ENCODE measurements at regions not wholly inside any gene's neighbourhood (a gene's known extent, or its start where the extent isn't known, plus 50 kb on each side); places are given as distances from the start of the nearest gene placed in this dataset.

DNA sequence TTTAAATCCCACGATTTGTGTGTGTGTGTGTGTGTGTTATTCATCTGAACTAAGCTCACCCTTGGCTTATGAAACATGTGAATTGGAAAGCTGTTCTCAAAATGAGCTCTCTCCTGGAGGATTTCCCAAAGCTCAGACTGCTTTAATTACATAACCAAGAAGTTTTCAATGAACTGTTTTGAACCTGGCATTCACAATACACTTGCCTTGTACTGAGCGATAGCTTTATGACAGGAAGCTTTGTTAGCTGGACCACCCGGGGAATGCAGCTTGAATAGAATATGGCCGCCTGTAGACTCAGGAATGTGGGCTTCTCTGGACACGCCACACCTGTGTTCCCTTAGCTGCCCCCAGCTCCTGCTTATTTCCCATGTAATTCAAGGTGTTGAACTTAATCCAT lies 71.4 kb upstream of the PREP start:
- TF ChIP-seq YY1 (IDR thresholded peaks at IDR 0.05; ENCODE audit: insufficient read depth, insufficient read length) (no peak), SUZ12 (IDR thresholded peaks at IDR 0.05; ENCODE audit: extremely low read depth, insufficient read depth, insufficient read length) (no peak), ZNF274 (IDR thresholded peaks at IDR 0.05; ENCODE audit: low read depth, low read length) (no peak)
- Histone ChIP-seq H3K36me3 (ENCODE audit: insufficient read depth, insufficient read length, low read length) (no peaks in the 10 kb centered on the region), H3K4me1 (ENCODE audit: insufficient read depth, insufficient read length) (no peaks in the 10 kb centered on the region), H3K27me3 (ENCODE audit: insufficient read depth, insufficient read length) (no peaks in the 10 kb centered on the region), H3K4me3 (ENCODE audit: insufficient read length, low read depth) (no peak overlapping the region), H3K9ac (ENCODE audit: insufficient read length, low read depth) (no peak overlapping the region), H3K9me3 (ENCODE audit: insufficient read depth, low read length) (no peaks in the 10 kb centered on the region; the same call in 1 of the 2 replicates)
- DNase-seq (ENCODE audit: low read depth, low spot score), result no peak

DNA sequence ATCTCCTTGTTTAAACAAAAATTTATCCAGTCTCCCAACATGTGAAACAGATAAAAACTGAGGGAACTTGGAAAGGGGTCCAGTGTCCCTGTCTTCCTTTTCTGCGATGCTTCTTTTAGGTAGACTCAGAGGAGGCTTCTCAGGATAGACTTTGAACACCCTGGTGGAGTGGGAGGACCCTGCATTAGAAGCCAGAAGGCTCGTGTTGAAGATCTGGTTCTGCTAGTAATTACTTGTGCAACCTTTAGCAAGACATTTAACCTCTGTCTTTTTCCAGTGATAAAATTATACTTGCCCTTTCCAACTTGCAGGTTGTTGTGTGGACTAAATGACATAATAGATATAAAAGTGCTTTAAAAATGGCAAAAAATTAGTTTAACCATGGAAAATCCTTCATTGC lies 67.1 kb upstream of the PREP start:
- Histone ChIP-seq H3K36me3 (ENCODE audit: insufficient read depth, insufficient read length, low read length) (no peaks in the 10 kb centered on the region), H3K27me3 (ENCODE audit: insufficient read depth, insufficient read length) (no peaks in the 10 kb centered on the region), H3K4me1 (ENCODE audit: insufficient read depth, insufficient read length) (no peaks in the 10 kb centered on the region), H3K9me3 (ENCODE audit: insufficient read depth, low read length) (peaks cover 10% of the 10 kb centered on the region; the same call in 1 of the 2 replicates), H3K4me3 (ENCODE audit: insufficient read length, low read depth) (no peak overlapping the region), H3K9ac (ENCODE audit: insufficient read length, low read depth) (no peak overlapping the region)
- TF ChIP-seq SUZ12 (IDR thresholded peaks at IDR 0.05; ENCODE audit: extremely low read depth, insufficient read depth, insufficient read length) (no peak), ZNF274 (IDR thresholded peaks at IDR 0.05; ENCODE audit: low read depth, low read length) (no peak), YY1 (IDR thresholded peaks at IDR 0.05; ENCODE audit: insufficient read depth, insufficient read length) (no peak)
- no peak for DNase-seq (ENCODE audit: low read depth, low spot score)

DNA sequence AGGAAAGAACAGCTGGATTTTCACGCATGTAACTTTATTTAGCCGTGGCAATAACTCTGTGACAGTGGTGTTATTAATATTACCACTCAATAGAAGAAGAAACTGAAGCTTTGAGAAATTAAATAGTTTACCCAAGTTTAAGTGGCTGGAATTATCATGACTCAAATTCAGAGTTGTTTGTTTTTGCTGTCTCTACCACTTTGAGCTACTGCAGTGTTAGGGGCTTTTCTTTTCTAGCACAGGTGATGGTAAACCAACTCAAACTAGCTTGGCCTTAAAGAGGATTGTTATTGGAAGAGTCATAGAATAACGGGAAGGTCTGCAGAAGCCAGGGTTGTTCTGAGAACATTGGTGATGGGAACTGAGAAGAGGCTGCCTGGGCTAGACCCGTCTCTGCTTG lies 66.0 kb upstream of the PREP start:
- no peaks in the 10 kb centered on the region for H3K27me3 ChIP-seq (ENCODE audit: insufficient read depth, insufficient read length)
- H3K9ac ChIP-seq (ENCODE audit: insufficient read length, low read depth), result no peak overlapping the region
- TF ChIP-seq ZNF274 (IDR thresholded peaks at IDR 0.05; ENCODE audit: low read depth, low read length), result no peak
- TF ChIP-seq SUZ12 (IDR thresholded peaks at IDR 0.05; ENCODE audit: extremely low read depth, insufficient read depth, insufficient read length), result no peak
- TF ChIP-seq YY1 (IDR thresholded peaks at IDR 0.05; ENCODE audit: insufficient read depth, insufficient read length), result no peak
- H3K9me3 ChIP-seq (ENCODE audit: insufficient read depth, low read length), result peaks cover 10% of the 10 kb centered on the region; the same call in 1 of the 2 replicates
- H3K36me3 ChIP-seq (ENCODE audit: insufficient read depth, insufficient read length, low read length), result no peaks in the 10 kb centered on the region
- H3K4me1 ChIP-seq (ENCODE audit: insufficient read depth, insufficient read length), result no peaks in the 10 kb centered on the region
- DNase-seq (ENCODE audit: low read depth, low spot score), result no peak
- no peak overlapping the region for H3K4me3 ChIP-seq (ENCODE audit: insufficient read length, low read depth)

DNA sequence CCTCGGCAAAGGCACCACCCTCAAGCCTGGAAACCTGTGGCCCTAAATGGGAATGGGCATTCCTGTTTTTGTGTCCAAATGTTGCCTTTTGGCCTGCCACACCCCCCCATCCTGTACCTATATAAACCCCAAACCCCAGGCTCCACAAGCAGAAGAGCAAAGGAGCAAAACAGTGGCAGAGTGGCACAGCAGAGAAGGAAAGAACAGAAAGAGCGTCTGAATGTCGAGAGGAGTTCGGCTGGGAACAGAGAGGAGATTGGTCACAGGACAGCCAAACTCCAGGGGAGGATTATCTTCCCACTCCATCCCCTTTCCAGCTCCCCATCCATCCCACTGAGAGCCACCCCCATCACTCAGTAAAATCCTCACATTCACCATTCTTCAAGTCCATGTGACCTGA lies 58.0 kb upstream of the PREP start:
- DNase-seq (ENCODE audit: low read depth, low spot score), result no peak
- no peak overlapping the region for H3K4me3 ChIP-seq (ENCODE audit: insufficient read length, low read depth)
- no peaks in the 10 kb centered on the region for H3K4me1 ChIP-seq (ENCODE audit: insufficient read depth, insufficient read length)
- TF ChIP-seq YY1 (IDR thresholded peaks at IDR 0.05; ENCODE audit: insufficient read depth, insufficient read length), result no peak
- TF ChIP-seq SUZ12 (IDR thresholded peaks at IDR 0.05; ENCODE audit: extremely low read depth, insufficient read depth, insufficient read length), result no peak
- TF ChIP-seq ZNF274 (IDR thresholded peaks at IDR 0.05; ENCODE audit: low read depth, low read length), result no peak
- H3K9ac ChIP-seq (ENCODE audit: insufficient read length, low read depth), result no peak overlapping the region
- no peaks in the 10 kb centered on the region for H3K27me3 ChIP-seq (ENCODE audit: insufficient read depth, insufficient read length)
- H3K36me3 ChIP-seq (ENCODE audit: insufficient read depth, insufficient read length, low read length), result no peaks in the 10 kb centered on the region
- peaks cover 3% of the 10 kb centered on the region; the same call in 1 of the 2 replicates for H3K9me3 ChIP-seq (ENCODE audit: insufficient read depth, low read length)

DNA sequence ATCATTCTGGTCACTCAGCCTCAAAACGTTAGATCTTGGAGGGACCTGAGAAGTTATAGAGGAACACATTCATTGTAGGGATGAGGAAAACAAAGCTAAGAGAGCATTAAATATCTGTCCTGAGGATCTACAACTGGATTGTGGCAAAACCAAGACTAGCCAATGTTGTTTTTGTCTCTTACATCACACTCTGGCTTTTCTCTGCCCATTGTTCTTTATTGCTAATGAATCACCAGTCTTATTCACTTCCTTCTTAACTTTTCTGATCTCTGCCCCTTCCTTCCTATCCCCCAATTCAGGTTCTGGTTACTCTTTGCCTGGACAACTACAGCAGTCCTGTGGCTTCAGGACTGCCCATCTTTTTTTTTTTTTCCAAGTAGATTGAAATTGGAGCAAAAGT lies 57.0 kb upstream of the PREP start:
- no peak for DNase-seq (ENCODE audit: low read depth, low spot score)
- Histone ChIP-seq H3K4me1 (ENCODE audit: insufficient read depth, insufficient read length) (no peaks in the 10 kb centered on the region), H3K9me3 (ENCODE audit: insufficient read depth, low read length) (no peaks in the 10 kb centered on the region), H3K4me3 (ENCODE audit: insufficient read length, low read depth) (no peak overlapping the region), H3K27me3 (ENCODE audit: insufficient read depth, insufficient read length) (no peaks in the 10 kb centered on the region), H3K9ac (ENCODE audit: insufficient read length, low read depth) (no peak overlapping the region), H3K36me3 (ENCODE audit: insufficient read depth, insufficient read length, low read length) (no peaks in the 10 kb centered on the region)
- no peak for TF ChIP-seq SUZ12 (IDR thresholded peaks at IDR 0.05; ENCODE audit: extremely low read depth, insufficient read depth, insufficient read length)

DNA sequence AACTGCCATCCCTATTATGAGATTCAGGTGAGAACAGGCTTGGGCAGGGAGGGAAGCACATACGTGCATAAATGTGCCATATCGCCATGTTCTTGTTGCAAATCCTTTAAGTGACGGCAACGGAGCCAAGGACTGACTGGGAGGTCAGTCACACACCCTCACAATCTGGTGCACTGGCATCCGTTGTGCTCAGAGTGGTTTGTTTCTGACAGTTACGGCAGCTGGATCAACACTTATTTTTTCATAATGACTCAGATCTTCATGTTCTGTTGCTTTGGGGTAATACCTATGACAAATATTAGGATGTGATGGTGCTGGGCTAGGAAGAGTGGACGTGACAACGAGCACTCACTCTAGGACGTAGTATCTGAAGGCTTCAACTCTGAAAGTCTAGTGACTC lies 56.2 kb upstream of the PREP start:
- Histone ChIP-seq H3K27me3 (ENCODE audit: insufficient read depth, insufficient read length) (no peaks in the 10 kb centered on the region), H3K9me3 (ENCODE audit: insufficient read depth, low read length) (no peaks in the 10 kb centered on the region), H3K9ac (ENCODE audit: insufficient read length, low read depth) (no peak overlapping the region), H3K4me3 (ENCODE audit: insufficient read length, low read depth) (no peak overlapping the region), H3K4me1 (ENCODE audit: insufficient read depth, insufficient read length) (no peaks in the 10 kb centered on the region), H3K36me3 (ENCODE audit: insufficient read depth, insufficient read length, low read length) (no peaks in the 10 kb centered on the region)
- no peak for TF ChIP-seq ZNF274 (IDR thresholded peaks at IDR 0.05; ENCODE audit: low read depth, low read length)
- TF ChIP-seq SUZ12 (IDR thresholded peaks at IDR 0.05; ENCODE audit: extremely low read depth, insufficient read depth, insufficient read length), result no peak
- no peak for TF ChIP-seq YY1 (IDR thresholded peaks at IDR 0.05; ENCODE audit: insufficient read depth, insufficient read length)
- no peak for DNase-seq (ENCODE audit: low read depth, low spot score)

DNA sequence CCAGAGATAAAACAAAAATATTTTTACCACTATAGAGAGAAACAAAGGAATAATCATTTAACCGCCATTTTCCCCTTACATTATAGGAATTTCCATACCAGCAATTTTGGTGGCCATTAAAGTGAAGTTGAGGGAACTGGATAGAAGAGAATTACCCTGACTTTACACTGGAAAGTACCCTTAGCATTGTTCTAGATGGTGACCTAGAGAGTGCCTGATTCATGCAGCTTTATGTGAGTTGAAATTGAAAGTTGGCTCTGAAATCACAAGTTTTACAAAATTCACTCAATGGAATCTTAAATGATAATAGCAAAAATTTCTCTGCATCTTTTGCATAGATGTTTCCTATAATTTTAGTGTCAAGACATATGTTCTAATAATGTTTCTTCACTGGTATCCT lies 55.7 kb upstream of the PREP start:
- TF ChIP-seq ZNF274 (IDR thresholded peaks at IDR 0.05; ENCODE audit: low read depth, low read length), result no peak
- TF ChIP-seq YY1 (IDR thresholded peaks at IDR 0.05; ENCODE audit: insufficient read depth, insufficient read length), result no peak
- TF ChIP-seq SUZ12 (IDR thresholded peaks at IDR 0.05; ENCODE audit: extremely low read depth, insufficient read depth, insufficient read length), result no peak
- Histone ChIP-seq H3K27me3 (ENCODE audit: insufficient read depth, insufficient read length) (no peaks in the 10 kb centered on the region), H3K36me3 (ENCODE audit: insufficient read depth, insufficient read length, low read length) (no peaks in the 10 kb centered on the region), H3K4me3 (ENCODE audit: insufficient read length, low read depth) (no peak overlapping the region), H3K9me3 (ENCODE audit: insufficient read depth, low read length) (no peaks in the 10 kb centered on the region), H3K4me1 (ENCODE audit: insufficient read depth, insufficient read length) (no peaks in the 10 kb centered on the region), H3K9ac (ENCODE audit: insufficient read length, low read depth) (no peak overlapping the region)
- no peak for DNase-seq (ENCODE audit: low read depth, low spot score)

DNA sequence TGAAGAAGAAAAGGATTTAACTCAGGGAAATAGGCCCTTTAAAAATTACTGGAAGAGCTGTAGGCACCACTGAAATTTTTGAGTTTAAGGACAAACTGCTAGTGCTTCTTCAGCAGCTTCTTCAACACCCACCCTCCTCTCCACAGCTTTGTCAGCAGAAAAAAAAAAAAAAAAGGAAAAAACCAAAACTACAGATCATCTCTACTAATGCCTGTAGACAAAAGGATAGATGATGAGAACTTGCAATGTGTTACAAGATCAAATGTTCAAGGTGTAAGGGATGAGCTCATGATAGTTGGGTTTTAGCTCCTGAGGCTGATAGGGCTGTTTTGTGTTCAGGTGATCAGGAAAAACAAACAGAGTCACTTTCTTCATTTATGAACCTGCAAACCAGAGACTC lies 55.2 kb upstream of the PREP start:
- TF ChIP-seq YY1 (IDR thresholded peaks at IDR 0.05; ENCODE audit: insufficient read depth, insufficient read length) (no peak), ZNF274 (IDR thresholded peaks at IDR 0.05; ENCODE audit: low read depth, low read length) (no peak), SUZ12 (IDR thresholded peaks at IDR 0.05; ENCODE audit: extremely low read depth, insufficient read depth, insufficient read length) (no peak)
- no peak for DNase-seq (ENCODE audit: low read depth, low spot score)
- H3K9ac ChIP-seq (ENCODE audit: insufficient read length, low read depth), result no peak overlapping the region
- no peaks in the 10 kb centered on the region for H3K9me3 ChIP-seq (ENCODE audit: insufficient read depth, low read length)
- no peaks in the 10 kb centered on the region for H3K36me3 ChIP-seq (ENCODE audit: insufficient read depth, insufficient read length, low read length)
- H3K4me3 ChIP-seq (ENCODE audit: insufficient read length, low read depth), result no peak overlapping the region
- no peaks in the 10 kb centered on the region for H3K27me3 ChIP-seq (ENCODE audit: insufficient read depth, insufficient read length)
- no peaks in the 10 kb centered on the region for H3K4me1 ChIP-seq (ENCODE audit: insufficient read depth, insufficient read length)
